Amygdala (tissue), 56 donors: ENCODE measurements at regions not wholly inside any gene's neighbourhood (a gene's known extent, or its start where the extent isn't known, plus 50 kb on each side); places are given as distances from the start of the nearest gene placed in this dataset.
A peak's percentile ranks its signal among the peaks of the same experiment; 100 is the strongest.
"Not testable (repeated sequence)": the region's sequence is repeated elsewhere in the genome, so short reads cannot be mapped to it uniquely, and the experiment has no call there.

Experiments used
- DNase-seq, 56 donors: peaks; one replicate each; lab custom pipeline; 2025; lab: John Stamatoyannopoulos, UW

DNA sequence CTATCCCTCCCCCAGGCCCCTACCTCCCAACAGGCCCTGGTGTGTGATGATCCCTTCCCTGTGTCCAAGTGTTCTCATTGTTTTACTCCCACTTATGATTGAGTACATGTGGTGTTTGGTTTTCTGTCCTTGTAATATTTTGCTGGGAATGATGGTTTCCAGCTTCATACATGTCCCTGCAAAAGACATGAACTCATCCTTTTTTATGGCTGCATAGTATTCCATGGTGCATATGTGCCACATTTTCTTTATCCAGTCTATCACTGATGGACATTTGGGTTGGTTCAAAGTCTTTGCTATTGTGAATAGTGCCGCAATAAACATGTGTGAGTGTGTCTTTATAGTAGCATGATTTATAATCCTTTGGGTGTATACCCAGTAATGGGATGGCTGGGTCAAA, 151.7 kb downstream of the VSIG4 start:
- DNase-seq = not testable (repeated sequence)

- no peak for DNase-seq
Observed at GRCh38 chrX:65883556-65883955, 156.3 kb downstream of the VSIG4 start.

GRCh38 chrX:65879977-65880799, 159.7 kb downstream of the VSIG4 start:
- DNase-seq = no peak

GRCh38 chrX:65878456-65878855, 161.4 kb downstream of the VSIG4 start:
- no peak for DNase-seq

- no peak for DNase-seq
Observed at GRCh38 chrX:65877953-65878352, 161.9 kb downstream of the VSIG4 start.

GRCh38 chrX:65875614-65876013, 164.3 kb downstream of the VSIG4 start:
- DNase-seq = not testable (repeated sequence)

GRCh38 chrX:65874765-65875164, 165.1 kb downstream of the VSIG4 start:
- no peak for DNase-seq

GRCh38 chrX:65874110-65874509, 165.8 kb downstream of the VSIG4 start:
- DNase-seq = no peak

DNA sequence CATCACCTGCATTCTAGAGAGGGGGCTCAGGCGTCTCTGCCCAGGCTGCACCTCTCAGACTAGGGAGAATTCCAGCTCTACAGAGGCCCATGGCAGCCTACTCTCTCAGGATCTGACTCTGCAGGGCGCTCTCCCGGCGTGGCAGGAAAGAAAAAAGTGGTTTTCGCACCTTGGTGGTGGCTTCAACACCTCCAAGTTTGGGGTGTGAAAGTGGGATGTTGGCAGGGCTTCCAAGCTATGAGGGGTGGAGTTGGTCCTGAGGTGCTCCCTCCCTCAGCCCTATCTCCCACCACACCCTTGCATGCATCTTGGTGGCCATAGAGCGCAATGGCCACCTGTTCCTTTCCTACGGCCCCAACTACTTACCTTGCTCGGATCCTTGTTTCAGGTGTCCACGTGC, 166.5 kb downstream of the VSIG4 start:
- DNase-seq = no peak

GRCh38 chrX:65871671-65872311, 168.1 kb downstream of the VSIG4 start:
- peak in 2 of 56 donors; percentile 0 for DNase-seq

- not testable (repeated sequence) for DNase-seq
Observed at GRCh38 chrX:65870544-65870943, 169.3 kb downstream of the VSIG4 start.

- DNase-seq = no peak
Observed at GRCh38 chrX:65866773-65867172, 173.1 kb downstream of the VSIG4 start.

- no peak for DNase-seq
Observed at GRCh38 chrX:65866146-65866545, 173.7 kb downstream of the VSIG4 start.

DNA sequence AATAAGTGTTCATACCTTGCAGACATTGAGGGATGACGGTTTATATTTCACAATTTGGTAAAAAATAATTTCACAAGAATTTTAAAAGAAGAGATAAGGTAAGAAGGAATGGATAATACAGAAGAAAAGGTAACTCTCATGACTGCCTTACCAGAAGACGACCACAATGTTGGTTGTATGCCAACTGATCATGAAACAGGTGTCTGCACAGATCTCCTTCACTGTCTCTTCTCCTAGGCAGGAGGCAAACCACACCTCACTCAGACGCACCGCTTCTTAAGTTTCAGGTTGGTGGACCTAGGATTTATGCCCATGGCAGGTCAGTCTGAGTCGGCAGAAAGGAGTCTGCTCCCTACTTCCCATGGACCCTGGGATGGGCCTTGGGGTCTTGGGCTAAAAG, 177.2 kb downstream of the VSIG4 start:
- no peak for DNase-seq

GRCh38 chrX:65859299-65859698, 180.6 kb downstream of the VSIG4 start:
- no peak for DNase-seq

- DNase-seq = not testable (repeated sequence)
Observed at GRCh38 chrX:65854437-65854836, 185.4 kb downstream of the VSIG4 start.

- DNase-seq = not testable (repeated sequence)
Observed at GRCh38 chrX:65851306-65851705, 183.9 kb downstream of the MSN start.

DNA sequence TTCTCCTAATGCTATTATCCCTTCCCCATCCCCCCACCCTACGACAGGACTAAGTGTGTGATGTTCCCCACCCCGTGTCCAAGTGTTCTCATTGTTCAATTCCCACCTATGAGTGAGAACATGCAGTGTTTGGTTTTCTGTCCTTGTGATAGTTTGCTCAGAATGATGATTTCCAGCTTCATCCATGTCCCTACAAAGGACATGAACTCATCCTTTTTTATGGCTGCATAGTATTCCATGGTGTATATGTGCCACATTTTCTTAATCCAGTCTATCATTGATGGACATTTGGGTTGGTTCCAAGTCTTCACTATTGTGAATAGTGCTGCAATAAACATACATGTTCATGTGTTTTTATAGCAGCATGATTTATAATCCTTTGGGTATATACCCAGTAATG, 183.4 kb downstream of the MSN start:
- not testable (repeated sequence) for DNase-seq

GRCh38 chrX:65846974-65847373, 179.5 kb downstream of the MSN start:
- DNase-seq = no peak

DNA sequence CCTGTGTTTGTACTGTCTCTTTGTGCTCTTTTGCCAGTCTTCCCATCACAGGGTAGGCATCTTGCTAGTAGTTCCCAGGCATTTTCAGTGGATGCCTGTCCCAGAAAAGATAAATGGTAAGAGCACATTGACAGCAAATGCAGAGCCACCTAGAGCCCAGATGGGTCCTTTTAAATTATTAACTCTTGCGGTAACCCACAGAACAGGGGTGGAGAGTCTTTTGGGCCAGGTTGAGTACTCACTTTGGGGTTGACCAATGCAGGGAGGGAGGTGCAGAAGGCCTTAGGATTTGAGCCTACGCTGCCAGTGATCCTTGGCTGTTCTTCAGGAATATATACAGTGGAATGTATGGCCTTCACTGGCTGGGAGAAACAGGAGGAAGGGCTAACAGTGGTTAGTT, 173.8 kb downstream of the MSN start:
- DNase-seq = no peak

DNA sequence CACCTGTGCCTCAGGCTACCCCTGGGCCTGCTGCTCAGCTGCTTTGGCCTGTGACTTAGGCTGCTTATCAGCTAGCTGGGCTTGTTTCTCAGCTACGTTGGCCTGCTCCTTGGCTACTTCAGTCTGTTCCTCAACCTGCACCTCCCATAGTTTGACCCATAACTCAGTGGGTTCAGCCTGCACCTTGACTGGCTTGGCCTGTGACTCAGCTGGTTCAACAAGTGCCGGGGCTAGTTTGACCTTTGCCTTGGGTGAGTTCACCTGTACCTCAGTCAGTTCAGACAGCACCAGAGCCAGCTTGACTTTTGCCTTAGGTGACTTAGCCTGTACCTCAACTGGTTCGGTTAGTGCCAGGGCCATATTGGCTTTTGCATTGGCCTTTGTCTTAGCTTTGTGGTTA, 171.2 kb downstream of the MSN start:
- no peak for DNase-seq

DNA sequence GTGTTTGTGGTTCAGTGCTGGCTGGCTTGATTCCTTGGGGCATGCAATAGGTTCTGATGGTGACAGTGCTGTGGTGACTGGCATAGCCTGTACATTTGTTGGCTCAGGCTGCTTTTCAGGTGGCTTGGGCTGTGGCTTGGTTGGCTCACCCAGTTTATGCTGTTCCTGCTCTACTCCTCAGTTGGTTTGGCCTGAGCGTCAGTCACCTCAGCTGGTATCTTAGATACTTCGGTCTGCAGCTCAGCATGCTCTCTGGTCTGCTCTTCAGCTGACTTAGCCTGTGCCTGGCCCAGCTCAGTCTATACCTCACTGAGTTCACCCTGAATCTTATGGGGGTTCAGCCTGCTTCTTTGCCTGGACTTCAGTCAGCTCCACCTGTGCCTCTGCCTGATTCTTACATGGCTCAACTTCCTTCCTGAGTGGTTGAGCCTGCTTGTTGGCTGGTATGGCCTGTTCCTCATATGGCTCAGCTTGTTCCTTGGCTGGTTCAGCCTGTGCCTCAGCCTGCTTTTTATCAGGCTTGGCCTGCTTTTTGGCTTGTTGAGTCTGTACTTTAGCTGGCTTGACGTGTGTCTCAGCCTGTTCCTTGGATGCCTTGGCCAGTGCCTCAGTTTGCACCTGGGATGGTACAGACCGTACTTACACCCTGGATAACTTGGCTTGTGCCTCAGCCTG, 170.6 kb downstream of the MSN start:
- no peak for DNase-seq
